Activated CD4-positive, alpha-beta T cell treated with anti-CD3 and anti-CD28 coated beads, Interleukin-2, amount 50 U/mL, for 24 hours (primary cell): ENCODE measurements at regions not wholly inside any gene's neighbourhood (a gene's known extent, or its start where the extent isn't known, plus 50 kb on each side); places are given as distances from the start of the nearest gene placed in this dataset.
A peak's percentile ranks its signal among the peaks of the same experiment; 100 is the strongest.

Source experiments
- DNase-seq, 2 donors: peaks; one replicate each; pipeline ENCODE4 v3.0.0-alpha.2; 2020; ENCODE audit warnings: low read depth in 1 of 2, low spot score in 1 of 2

DNA sequence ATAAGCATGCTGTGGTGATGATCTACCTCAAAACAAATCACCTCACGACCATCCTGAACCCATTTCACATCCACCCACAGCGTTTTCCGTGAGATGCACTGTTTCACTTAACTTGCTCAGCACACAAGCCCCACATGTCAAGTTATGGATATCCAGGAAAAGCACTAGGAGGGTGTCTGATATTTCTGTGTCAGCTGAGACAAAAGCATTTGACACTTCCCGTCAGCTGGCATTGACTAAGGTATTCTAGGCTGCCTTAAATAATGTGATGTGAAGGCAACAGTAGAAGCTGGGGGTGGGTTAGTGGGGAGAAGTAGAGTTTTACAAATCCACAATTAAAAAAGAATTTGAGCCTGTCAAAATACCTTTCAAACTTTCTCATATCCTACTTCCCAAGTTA lies 68.7 kb upstream of the MDFIC start:
- no peak for DNase-seq

DNA sequence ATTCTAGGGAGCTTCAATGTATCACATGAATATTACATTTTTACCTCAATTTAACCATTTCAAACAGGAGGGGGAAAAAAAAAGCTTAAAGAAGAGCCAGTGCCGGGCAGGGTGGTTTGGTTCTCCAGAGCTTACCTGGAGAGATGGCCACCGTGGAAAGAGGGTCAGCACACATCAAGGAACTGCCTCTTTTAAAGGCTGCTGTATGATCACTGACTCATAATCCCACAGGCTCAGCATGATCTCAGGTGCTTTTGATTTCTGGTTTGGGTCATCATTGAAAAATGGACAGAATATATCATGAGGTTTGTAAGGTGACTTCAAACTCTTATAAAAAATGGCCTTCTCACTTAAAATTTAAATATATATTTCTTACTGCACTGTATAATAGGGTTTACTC lies 67.5 kb upstream of the MDFIC start:
- no peak for DNase-seq

DNA sequence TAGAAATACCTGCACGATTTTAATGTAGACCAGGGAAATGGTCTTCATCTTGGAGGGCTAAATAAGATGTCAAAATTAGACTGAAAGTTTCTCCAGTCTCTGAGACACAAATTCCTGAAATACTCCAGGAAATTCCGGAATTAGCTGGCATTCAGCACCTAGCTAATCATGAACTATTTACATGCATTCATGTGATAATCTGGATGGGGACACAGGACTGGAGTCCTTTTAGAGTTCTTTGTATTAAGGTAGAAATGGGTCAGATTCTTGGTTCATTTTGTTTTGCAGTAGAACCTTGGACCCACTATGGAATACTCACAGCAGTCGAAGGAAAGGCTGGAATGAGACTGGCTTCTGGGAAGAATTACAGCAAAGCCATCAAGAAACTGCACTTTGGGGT lies 65.3 kb upstream of the MDFIC start:
- no peak for DNase-seq

DNA sequence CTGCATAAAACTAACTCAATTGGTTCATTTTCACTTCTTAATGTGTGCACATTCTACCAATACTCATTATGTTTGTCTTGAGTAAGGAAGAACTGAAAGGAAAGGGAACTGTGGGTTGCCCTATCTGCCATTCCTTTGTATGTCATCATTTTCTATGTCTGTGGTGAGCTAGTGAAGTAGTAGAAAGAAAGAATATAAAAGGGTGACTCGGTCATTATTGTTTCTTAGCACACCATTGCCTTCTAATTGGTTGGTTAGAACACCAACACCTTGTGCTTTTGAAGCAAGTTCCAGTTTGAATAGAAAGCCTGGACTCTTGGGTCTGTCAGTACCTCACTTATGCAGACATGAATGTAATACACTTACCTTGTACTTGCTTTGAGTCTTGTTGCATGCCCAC lies 64.3 kb upstream of the MDFIC start:
- DNase-seq = no peak

DNA sequence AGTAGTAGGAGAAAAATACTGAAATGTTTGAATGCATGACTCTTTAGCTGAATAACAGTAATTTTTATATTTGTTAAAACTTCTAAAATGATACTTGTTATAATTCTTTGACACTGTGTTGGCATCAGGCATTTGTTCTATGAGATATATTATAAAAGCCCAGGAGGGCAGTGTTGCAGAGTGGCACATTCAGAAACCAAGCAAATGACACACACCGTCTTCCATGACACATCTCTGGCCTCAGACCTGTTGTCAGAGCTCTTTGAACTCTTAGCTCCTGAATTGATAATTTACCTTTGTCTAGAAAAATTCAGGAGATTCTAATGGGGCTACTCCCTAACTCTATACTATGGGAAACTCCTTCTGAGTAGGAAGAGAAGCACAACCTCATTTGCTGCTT lies 62.4 kb upstream of the MDFIC start:
- no peak for DNase-seq

DNA sequence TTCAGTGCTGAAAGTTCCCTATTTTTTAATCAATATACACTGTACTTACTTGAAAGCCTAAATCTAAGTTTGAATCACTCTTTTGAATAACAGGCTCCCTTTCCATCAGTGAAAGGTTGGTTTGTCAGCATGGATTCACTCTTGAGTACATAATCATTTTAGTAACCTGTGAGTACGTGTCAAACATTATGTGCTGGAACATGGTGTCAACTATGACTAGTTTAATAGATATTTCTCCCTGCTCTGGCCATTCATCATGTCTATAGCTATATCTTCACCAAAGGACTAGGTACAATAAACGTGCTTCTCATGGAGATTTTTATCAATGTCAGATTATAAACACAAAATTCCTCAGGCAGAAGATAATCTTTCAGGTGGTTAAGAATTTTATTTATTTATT lies 61.7 kb upstream of the MDFIC start:
- no peak for DNase-seq

DNA sequence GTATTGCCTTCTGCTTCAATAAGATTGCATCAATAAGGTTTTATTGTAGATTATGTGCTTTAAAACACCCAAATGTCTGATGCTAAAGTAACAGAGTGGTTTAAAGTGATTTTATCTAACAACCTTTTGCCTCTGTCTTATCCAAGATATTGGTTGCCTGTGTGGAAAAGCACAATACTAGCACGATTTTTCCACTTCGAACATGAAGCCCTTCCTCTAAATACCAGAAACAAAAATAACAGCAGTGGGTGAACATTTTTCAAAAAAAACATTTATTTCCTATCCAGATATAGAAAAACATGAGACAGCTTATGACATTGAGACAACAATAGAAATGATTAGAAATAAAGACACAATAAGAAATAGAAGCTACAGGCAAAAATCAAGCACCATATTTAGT lies 59.5 kb upstream of the MDFIC start:
- DNase-seq = no peak

DNA sequence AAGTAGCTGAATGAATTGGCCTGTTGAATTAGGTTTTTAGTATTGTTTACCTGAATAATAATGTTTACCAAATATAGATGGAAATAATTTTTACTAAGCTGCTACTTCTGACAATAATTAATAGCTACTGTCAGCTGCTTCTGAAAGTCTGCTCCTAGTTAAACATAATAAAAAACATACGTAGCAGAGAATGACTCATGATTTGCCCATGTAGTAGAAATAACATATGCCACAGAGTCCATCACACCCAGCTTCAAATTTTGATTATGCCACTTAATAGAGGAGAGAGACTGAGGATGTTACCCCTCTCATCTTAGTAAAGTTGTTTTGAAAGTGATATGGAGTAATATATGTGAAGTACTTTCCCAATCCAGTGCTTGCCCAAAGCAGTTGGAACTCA lies 57.6 kb upstream of the MDFIC start:
- DNase-seq = no peak

DNA sequence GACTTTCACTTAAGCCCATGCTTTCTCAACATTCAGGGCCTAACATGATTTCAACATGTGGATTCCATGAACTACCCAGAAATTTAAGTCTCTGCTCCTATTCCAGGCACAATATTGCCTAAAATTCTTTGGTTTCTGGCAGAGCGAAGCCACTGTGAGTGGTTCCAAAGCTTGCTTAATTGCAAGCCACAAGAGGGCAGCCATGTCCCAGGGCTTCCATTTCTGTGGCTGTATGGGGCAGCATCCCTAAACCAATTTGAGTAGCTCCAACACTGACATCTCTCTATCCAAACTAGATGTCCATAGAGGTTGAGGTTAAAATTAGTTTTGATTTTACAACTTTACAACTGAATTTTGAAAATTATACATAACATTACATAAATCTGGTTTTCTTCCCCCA lies 56.3 kb upstream of the MDFIC start:
- DNase-seq = peak; percentile 24 to 63
